Calu3 (cell line): ENCODE measurements at regions not wholly inside any gene's neighbourhood (a gene's known extent, or its start where the extent isn't known, plus 50 kb on each side); places are given as distances from the start of the nearest gene placed in this dataset.

Experiments used
- BruUV-seq: library from RNA; stranded (reverse); fragments of 400-500 nt; replicated peaks from 2 replicates; lab custom pipeline; 2021; lab: Mats Ljungman, UMichigan
- CTCF ChIA-PET: fragments of 300-600 bp; sonication (Branson Sonifier 250); formaldehyde crosslinking; loops from one replicate; lab custom pipeline; 2022; ENCODE audit warnings: antibody characterized with exemption; lab: Charles Lee
- DNase-seq: peaks from one replicate; pipeline ENCODE4 v3.0.0; 2022
- H3K27ac Mint-ChIP-seq: one replicate; pipeline ENCODE4 v1.8.0; 2022; ENCODE audit warnings: mixed read lengths; ENCODE audit not compliant: unreplicated experiment
- H3K27me3 Mint-ChIP-seq: one replicate; pipeline ENCODE4 v1.8.0; 2022; ENCODE audit warnings: mixed read lengths; ENCODE audit not compliant: unreplicated experiment
- H3K36me3 Mint-ChIP-seq: one replicate; pipeline ENCODE4 v1.8.0; 2022; ENCODE audit warnings: mild to moderate bottlenecking, moderate library complexity, mixed read lengths; ENCODE audit not compliant: insufficient read depth, unreplicated experiment
- H3K4me1 Mint-ChIP-seq: one replicate; pipeline ENCODE4 v1.8.0; 2022; ENCODE audit warnings: mild to moderate bottlenecking, low read depth, mixed read lengths; ENCODE audit not compliant: unreplicated experiment
- H3K4me3 Mint-ChIP-seq: one replicate; pipeline ENCODE4 v1.8.0; 2022; ENCODE audit warnings: mild to moderate bottlenecking, low read depth, moderate library complexity, mixed read lengths; ENCODE audit not compliant: unreplicated experiment
- H3K9me3 Mint-ChIP-seq: one replicate; pipeline ENCODE4 v1.8.0; 2022; ENCODE audit warnings: low read depth, mixed read lengths; ENCODE audit not compliant: unreplicated experiment
- intact Hi-C: fragments of 100-400 bp; cut with micrococcal nuclease; formaldehyde crosslinking; loops from one replicate; pipeline ENCODE4 v1.10.0; 2022; ENCODE audit not compliant: unreplicated experiment
- TF ChIP-seq, protein P1 (sequence below): fragments of 200-600 bp; IDR thresholded peaks from one replicate; pipeline ENCODE4 v1.8.0; 2022; ENCODE audit warnings: antibody characterized with exemption; ENCODE audit not compliant: unreplicated experiment

DNA sequence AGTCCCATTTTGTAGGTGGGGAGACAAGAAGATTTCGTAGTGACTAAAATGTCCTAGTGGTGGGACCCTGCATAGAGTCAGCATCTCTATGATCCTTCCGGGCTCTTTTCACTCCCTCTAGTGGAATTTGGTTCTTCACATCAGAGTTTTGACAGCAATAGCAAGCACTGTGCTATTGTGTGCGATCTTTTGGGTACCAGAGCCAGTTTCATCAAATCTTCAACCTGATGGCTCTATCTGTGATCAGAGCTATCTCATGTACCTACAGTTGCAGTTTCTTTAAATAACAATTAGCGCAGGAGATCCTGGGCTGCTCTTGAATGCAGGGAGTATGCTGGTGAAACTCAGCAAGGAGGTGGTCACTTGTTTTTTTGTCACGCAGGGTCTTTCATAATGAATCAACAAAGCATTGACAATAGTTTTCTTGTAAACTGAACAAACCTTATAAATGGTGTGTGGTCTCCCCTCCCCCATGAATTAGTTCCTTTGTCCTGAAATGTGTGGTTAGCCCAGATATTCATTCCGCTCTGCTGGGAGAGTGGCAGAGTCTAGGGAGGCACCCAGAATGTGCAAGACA, 257.2 kb upstream of the SOX2 start:
- Mint-ChIP-seq H3K36me3 (no peaks in the 10 kb centered on the region), H3K4me3 (no peak overlapping the region), H3K27me3 (no peaks in the 10 kb centered on the region), H3K4me1 (no peaks in the 10 kb centered on the region), H3K9me3 (no peaks in the 10 kb centered on the region), H3K27ac (no peak overlapping the region)
- no peak for DNase-seq
- CTCF ChIA-PET: no interaction called here
- BruUV-seq: no TSS peak
- intact Hi-C loops: no loop called here
- TF ChIP-seq, protein P1, sequence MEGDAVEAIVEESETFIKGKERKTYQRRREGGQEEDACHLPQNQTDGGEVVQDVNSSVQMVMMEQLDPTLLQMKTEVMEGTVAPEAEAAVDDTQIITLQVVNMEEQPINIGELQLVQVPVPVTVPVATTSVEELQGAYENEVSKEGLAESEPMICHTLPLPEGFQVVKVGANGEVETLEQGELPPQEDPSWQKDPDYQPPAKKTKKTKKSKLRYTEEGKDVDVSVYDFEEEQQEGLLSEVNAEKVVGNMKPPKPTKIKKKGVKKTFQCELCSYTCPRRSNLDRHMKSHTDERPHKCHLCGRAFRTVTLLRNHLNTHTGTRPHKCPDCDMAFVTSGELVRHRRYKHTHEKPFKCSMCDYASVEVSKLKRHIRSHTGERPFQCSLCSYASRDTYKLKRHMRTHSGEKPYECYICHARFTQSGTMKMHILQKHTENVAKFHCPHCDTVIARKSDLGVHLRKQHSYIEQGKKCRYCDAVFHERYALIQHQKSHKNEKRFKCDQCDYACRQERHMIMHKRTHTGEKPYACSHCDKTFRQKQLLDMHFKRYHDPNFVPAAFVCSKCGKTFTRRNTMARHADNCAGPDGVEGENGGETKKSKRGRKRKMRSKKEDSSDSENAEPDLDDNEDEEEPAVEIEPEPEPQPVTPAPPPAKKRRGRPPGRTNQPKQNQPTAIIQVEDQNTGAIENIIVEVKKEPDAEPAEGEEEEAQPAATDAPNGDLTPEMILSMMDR: peak; percentile 20

DNA sequence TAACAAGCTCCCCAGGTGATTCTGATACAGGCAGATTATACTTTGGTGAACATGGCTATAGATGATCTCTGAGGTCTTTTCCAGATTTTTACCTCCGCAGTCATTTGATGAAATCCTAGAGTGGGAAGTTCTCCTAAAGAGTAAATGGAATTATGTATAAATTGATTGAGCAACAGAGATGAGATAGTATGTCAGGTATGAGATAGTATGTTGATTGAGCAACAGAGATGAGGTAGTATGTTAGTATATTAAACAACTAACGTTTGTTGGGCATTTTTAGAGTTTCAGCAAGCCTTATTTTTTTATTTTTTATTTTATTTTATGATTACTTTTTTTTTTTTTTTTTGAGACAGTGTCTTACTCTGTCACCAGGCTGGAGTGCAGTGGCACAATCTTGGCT, 265.0 kb upstream of the SOX2 start:
- Mint-ChIP-seq H3K9me3 (no peaks in the 10 kb centered on the region), H3K27me3 (no peaks in the 10 kb centered on the region), H3K4me1 (no peaks in the 10 kb centered on the region), H3K36me3 (no peaks in the 10 kb centered on the region), H3K4me3 (no peak overlapping the region), H3K27ac (no peak overlapping the region)
- TF ChIP-seq, protein P1: no peak
- intact Hi-C loops: no loop called here
- CTCF ChIA-PET: no interaction called here
- DNase-seq: no peak
- BruUV-seq: no TSS peak

DNA sequence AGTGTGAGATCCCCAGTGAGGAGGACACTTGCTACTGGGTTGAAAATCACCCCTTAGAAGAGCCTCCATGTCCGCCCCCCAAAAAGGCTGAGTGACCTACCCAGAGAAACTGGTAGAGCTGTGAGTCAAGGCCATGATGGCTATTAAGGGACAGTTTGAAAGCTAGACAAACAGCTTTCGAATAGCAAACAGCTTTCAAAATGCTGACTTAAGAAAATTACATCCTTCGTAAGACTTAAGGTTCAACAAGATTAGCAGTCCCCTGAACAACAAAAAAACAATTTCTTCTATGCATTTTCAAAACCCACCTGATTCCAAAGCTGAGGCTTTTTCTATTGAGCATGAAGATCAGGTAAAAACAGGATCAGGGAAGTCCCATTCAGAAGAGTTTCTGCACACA, 269.7 kb upstream of the SOX2 start:
- no peaks in the 10 kb centered on the region for H3K9me3 Mint-ChIP-seq
- intact Hi-C loops: no loop called here
- no peaks in the 10 kb centered on the region for H3K4me1 Mint-ChIP-seq
- H3K27ac Mint-ChIP-seq: no peak overlapping the region
- BruUV-seq: no TSS peak
- no peaks in the 10 kb centered on the region for H3K27me3 Mint-ChIP-seq
- no peaks in the 10 kb centered on the region for H3K36me3 Mint-ChIP-seq
- no peak for DNase-seq
- CTCF ChIA-PET: no interaction called here
- H3K4me3 Mint-ChIP-seq: no peak overlapping the region
- TF ChIP-seq, protein P1: no peak

DNA sequence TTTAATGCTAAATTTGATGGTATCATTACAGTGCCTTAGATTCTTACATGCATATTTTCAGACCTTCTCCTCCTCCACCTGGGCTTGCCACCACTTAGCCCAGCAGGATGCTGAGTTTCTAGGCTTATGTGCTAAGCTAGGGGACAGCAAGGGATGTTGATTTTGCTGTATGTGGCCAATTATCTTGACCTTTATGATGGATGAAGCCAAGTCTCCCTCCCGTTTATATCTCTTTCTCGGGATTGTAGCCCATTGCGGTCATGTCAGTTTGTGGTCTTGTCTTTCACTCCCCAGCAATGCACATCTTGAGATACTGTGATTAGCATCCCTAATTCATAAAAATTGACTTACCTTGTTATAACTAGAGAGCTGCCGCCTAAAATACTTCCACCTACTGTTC, 278.7 kb upstream of the SOX2 start:
- TF ChIP-seq, protein P1: no peak
- Mint-ChIP-seq H3K27me3 (no peaks in the 10 kb centered on the region), H3K27ac (no peak overlapping the region), H3K4me3 (no peak overlapping the region), H3K36me3 (no peaks in the 10 kb centered on the region), H3K4me1 (no peaks in the 10 kb centered on the region), H3K9me3 (peaks cover 2% of the 10 kb centered on the region)
- intact Hi-C loops: no loop called here
- no TSS peak for BruUV-seq
- DNase-seq: no peak
- CTCF ChIA-PET: no interaction called here
